Stomach (tissue), 4 donors: ENCODE measurements at regions not wholly inside any gene's neighbourhood (a gene's known extent, or its start where the extent isn't known, plus 50 kb on each side); places are given as distances from the start of the nearest gene placed in this dataset.

Source experiments
- EP300 ChIP-seq: sonication (generic); formaldehyde crosslinking; IDR thresholded peaks from one replicate; pipeline ENCODE4 v1.6.1; 2017; ENCODE audit warnings: antibody characterized with exemption
- POLR2A ChIP-seq, 4 donors: fragments of 450-650 bp; IDR thresholded peaks; one replicate each; pipeline ENCODE4 v1.6.1; 2016; ENCODE audit warnings: antibody characterized with exemption in 4 of 4, control low read depth in 2 of 4, mild to moderate bottlenecking in 1 of 4, moderate library complexity in 1 of 4
- TF ChIP-seq, protein P1 (sequence below), 7 experiments: fragments of 450-650 bp in 4 of 7; fragments of 200-600 bp in 3 of 7; sonication (generic) in 3 of 7; IDR thresholded peaks; one replicate each; pipeline ENCODE4 v1.5.1; 2016 to 2019; ENCODE audit warnings: antibody characterized with exemption in 7 of 7, control low read depth in 2 of 7, mild to moderate bottlenecking in 1 of 7

- TF ChIP-seq, protein P1, sequence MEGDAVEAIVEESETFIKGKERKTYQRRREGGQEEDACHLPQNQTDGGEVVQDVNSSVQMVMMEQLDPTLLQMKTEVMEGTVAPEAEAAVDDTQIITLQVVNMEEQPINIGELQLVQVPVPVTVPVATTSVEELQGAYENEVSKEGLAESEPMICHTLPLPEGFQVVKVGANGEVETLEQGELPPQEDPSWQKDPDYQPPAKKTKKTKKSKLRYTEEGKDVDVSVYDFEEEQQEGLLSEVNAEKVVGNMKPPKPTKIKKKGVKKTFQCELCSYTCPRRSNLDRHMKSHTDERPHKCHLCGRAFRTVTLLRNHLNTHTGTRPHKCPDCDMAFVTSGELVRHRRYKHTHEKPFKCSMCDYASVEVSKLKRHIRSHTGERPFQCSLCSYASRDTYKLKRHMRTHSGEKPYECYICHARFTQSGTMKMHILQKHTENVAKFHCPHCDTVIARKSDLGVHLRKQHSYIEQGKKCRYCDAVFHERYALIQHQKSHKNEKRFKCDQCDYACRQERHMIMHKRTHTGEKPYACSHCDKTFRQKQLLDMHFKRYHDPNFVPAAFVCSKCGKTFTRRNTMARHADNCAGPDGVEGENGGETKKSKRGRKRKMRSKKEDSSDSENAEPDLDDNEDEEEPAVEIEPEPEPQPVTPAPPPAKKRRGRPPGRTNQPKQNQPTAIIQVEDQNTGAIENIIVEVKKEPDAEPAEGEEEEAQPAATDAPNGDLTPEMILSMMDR (IDR thresholded peaks at IDR 0.05): no peak
- no peak for TF ChIP-seq POLR2A (IDR thresholded peaks at IDR 0.05)
- TF ChIP-seq EP300: no peak
These were observed 266.4 kb upstream of the DLGAP1 start for GRCh38 chr18:4721545-4721944.
